ENCODE measurements at regions not wholly inside any gene's neighbourhood (a gene's known extent, or its start where the extent isn't known, plus 50 kb on each side); places are given as distances from the start of the nearest gene placed in this dataset.

- ATAC-seq = no peak
- TF ChIP-seq TOX (CRISPR knock-in tag; IDR thresholded peaks at IDR 0.05; ENCODE audit: borderline replicate concordance) = no peak
- TF ChIP-seq ESRRG (CRISPR knock-in tag; IDR thresholded peaks at IDR 0.05) = no peak
- TF ChIP-seq ISL1 (CRISPR knock-in tag; IDR thresholded peaks at IDR 0.05) = no peak
- no peak for TF ChIP-seq PPARA (CRISPR knock-in tag; IDR thresholded peaks at IDR 0.05; ENCODE audit: borderline replicate concordance)
- no peak for TF ChIP-seq OSR1 (CRISPR knock-in tag; IDR thresholded peaks at IDR 0.05)
- no peak for TF ChIP-seq ZNF8 (CRISPR knock-in tag; IDR thresholded peaks at IDR 0.05)
- no peak for TF ChIP-seq TSHZ2 (CRISPR knock-in tag; IDR thresholded peaks at IDR 0.05)
- TF ChIP-seq GLIS3 (CRISPR knock-in tag; IDR thresholded peaks at IDR 0.05) = no peak
- no peak for TF ChIP-seq ZFP3 (CRISPR knock-in tag; IDR thresholded peaks at IDR 0.05)
- TF ChIP-seq CSDC2 (CRISPR knock-in tag; IDR thresholded peaks at IDR 0.05) = no peak
- no peak for TF ChIP-seq ZC3H10 (CRISPR knock-in tag; IDR thresholded peaks at IDR 0.05)
- TF ChIP-seq RARB (CRISPR knock-in tag; IDR thresholded peaks at IDR 0.05) = no peak
- TF ChIP-seq TCF4 (CRISPR knock-in tag; IDR thresholded peaks at IDR 0.05; ENCODE audit: borderline replicate concordance) = no peak
- TF ChIP-seq, protein P1, sequence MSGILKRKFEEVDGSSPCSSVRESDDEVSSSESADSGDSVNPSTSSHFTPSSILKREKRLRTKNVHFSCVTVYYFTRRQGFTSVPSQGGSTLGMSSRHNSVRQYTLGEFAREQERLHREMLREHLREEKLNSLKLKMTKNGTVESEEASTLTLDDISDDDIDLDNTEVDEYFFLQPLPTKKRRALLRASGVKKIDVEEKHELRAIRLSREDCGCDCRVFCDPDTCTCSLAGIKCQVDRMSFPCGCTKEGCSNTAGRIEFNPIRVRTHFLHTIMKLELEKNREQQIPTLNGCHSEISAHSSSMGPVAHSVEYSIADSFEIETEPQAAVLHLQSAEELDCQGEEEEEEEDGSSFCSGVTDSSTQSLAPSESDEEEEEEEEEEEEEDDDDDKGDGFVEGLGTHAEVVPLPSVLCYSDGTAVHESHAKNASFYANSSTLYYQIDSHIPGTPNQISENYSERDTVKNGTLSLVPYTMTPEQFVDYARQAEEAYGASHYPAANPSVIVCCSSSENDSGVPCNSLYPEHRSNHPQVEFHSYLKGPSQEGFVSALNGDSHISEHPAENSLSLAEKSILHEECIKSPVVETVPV (CRISPR knock-in tag; IDR thresholded peaks at IDR 0.05) = no peak
- no peak for TF ChIP-seq ZFP30 (CRISPR knock-in tag; IDR thresholded peaks at IDR 0.05)
Observed at GRCh38 chr9:26562338-26562737, 330.3 kb downstream of the CAAP1 start.

GRCh38 chr9:26561928-26562327, 330.7 kb downstream of the CAAP1 start:
- TF ChIP-seq, protein P1 (CRISPR knock-in tag; IDR thresholded peaks at IDR 0.05) = no peak
- no peak for TF ChIP-seq ZC3H10 (CRISPR knock-in tag; IDR thresholded peaks at IDR 0.05)
- TF ChIP-seq GLIS3 (CRISPR knock-in tag; IDR thresholded peaks at IDR 0.05) = no peak
- no peak for TF ChIP-seq ZFP30 (CRISPR knock-in tag; IDR thresholded peaks at IDR 0.05)
- TF ChIP-seq TOX (CRISPR knock-in tag; IDR thresholded peaks at IDR 0.05; ENCODE audit: borderline replicate concordance) = no peak
- no peak for ATAC-seq

GRCh38 chr9:26559506-26559905, 333.1 kb downstream of the CAAP1 start:
- ATAC-seq = no peak
- no peak for TF ChIP-seq CSDC2 (CRISPR knock-in tag; IDR thresholded peaks at IDR 0.05)
- TF ChIP-seq POU6F1 (CRISPR knock-in tag; IDR thresholded peaks at IDR 0.05; ENCODE audit: borderline replicate concordance, low read depth) = no peak
- TF ChIP-seq, protein P1 (CRISPR knock-in tag; IDR thresholded peaks at IDR 0.05) = no peak
- no peak for TF ChIP-seq OSR1 (CRISPR knock-in tag; IDR thresholded peaks at IDR 0.05)
- no peak for TF ChIP-seq TCF4 (CRISPR knock-in tag; IDR thresholded peaks at IDR 0.05; ENCODE audit: borderline replicate concordance)
- no peak for TF ChIP-seq ZNF8 (CRISPR knock-in tag; IDR thresholded peaks at IDR 0.05)
- TF ChIP-seq SNAI2 (CRISPR knock-in tag; IDR thresholded peaks at IDR 0.05) = no peak
- no peak for TF ChIP-seq ZFP30 (CRISPR knock-in tag; IDR thresholded peaks at IDR 0.05)
- TF ChIP-seq GLIS3 (CRISPR knock-in tag; IDR thresholded peaks at IDR 0.05) = no peak
- no peak for TF ChIP-seq RARB (CRISPR knock-in tag; IDR thresholded peaks at IDR 0.05)
- TF ChIP-seq, protein P2, sequence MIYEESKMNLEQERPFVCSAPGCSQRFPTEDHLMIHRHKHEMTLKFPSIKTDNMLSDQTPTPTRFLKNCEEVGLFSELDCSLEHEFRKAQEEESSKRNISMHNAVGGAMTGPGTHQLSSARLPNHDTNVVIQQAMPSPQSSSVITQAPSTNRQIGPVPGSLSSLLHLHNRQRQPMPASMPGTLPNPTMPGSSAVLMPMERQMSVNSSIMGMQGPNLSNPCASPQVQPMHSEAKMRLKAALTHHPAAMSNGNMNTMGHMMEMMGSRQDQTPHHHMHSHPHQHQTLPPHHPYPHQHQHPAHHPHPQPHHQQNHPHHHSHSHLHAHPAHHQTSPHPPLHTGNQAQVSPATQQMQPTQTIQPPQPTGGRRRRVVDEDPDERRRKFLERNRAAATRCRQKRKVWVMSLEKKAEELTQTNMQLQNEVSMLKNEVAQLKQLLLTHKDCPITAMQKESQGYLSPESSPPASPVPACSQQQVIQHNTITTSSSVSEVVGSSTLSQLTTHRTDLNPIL (CRISPR knock-in tag; IDR thresholded peaks at IDR 0.05; ENCODE audit: low read depth) = no peak
- no peak for TF ChIP-seq ZNF565 (CRISPR knock-in tag; conservative IDR thresholded peaks at IDR 0.05; ENCODE audit: low read depth)
- no peak for TF ChIP-seq BACH2 (CRISPR knock-in tag; IDR thresholded peaks at IDR 0.05; ENCODE audit: borderline replicate concordance)
- TF ChIP-seq ZC3H10 (CRISPR knock-in tag; IDR thresholded peaks at IDR 0.05) = no peak
- TF ChIP-seq TOX (CRISPR knock-in tag; IDR thresholded peaks at IDR 0.05; ENCODE audit: borderline replicate concordance) = no peak

All from SK-N-SH treated with all-trans-retinoic acid at 6 μM for 48 hours (cell line).